GM12878 (cell line): ENCODE measurements at regions not wholly inside any gene's neighbourhood (a gene's known extent, or its start where the extent isn't known, plus 50 kb on each side); places are given as distances from the start of the nearest gene placed in this dataset.

Experiments
- CBFB ChIP-seq: IDR thresholded peaks from 2 replicates; pipeline ENCODE4 v1.6.1; 2016; ENCODE audit warnings: antibody characterized with exemption, low read depth
- CREM ChIP-seq: IDR thresholded peaks from 2 replicates; pipeline ENCODE4 v1.6.1; 2014; ENCODE audit warnings: antibody characterized with exemption, low read depth
- DPF2 ChIP-seq: fragments of 450-650 bp; IDR thresholded peaks from 2 replicates; pipeline ENCODE4 v1.6.1; 2017; ENCODE audit warnings: mild to moderate bottlenecking
- E2F4 ChIP-seq: IDR thresholded peaks from 2 replicates; pipeline ENCODE4 v1.6.1; 2012; ENCODE audit warnings: low read depth, low read length, improper control_type of control experiment
- ETV6 ChIP-seq, 2 experiments: fragments of 450-650 bp in 1 of 2; IDR thresholded peaks in 1 of 2; conservative IDR thresholded peaks in 1 of 2; 2 replicates each; pipeline ENCODE4 v1.6.1; 2014; ENCODE audit warnings: antibody characterized with exemption in 1 of 2, borderline replicate concordance in 1 of 2, low read depth in 1 of 2, mild to moderate bottlenecking in 1 of 2, moderate library complexity in 1 of 2
- EZH2 ChIP-seq: IDR thresholded peaks from 2 replicates; pipeline ENCODE4 v1.6.1; 2012; ENCODE audit warnings: low read depth, mild to moderate bottlenecking, control low read depth, inconsistent platforms, low read length, borderline replicate concordance; ENCODE audit not compliant: control insufficient read depth
- HSF1 ChIP-seq: fragments of 150-350 bp; IDR thresholded peaks from 2 replicates; pipeline ENCODE4 v1.6.1; 2014; ENCODE audit warnings: mild to moderate bottlenecking, low read depth, low read length
- JUND ChIP-seq: IDR thresholded peaks from 2 replicates; pipeline ENCODE4 v1.6.1; 2012; ENCODE audit warnings: low read depth, mild to moderate bottlenecking, low read length, improper control_type of control experiment, moderate library complexity
- LARP7 ChIP-seq: fragments of 450-650 bp; IDR thresholded peaks from 2 replicates; pipeline ENCODE4 v1.6.1; 2017; ENCODE audit warnings: mild to moderate bottlenecking
- MEF2B ChIP-seq: fragments of 450-650 bp; IDR thresholded peaks from 2 replicates; pipeline ENCODE4 v1.6.1; 2018; ENCODE audit warnings: mild to moderate bottlenecking, moderate library complexity; ENCODE audit not compliant: partially characterized antibody, poor library complexity, severe bottlenecking
- POLR2AphosphoS5 ChIP-seq: IDR thresholded peaks from 2 replicates; pipeline ENCODE4 v1.6.1; 2011; ENCODE audit warnings: mild to moderate bottlenecking, low read length, inconsistent platforms
- POU2F2 ChIP-seq: IDR thresholded peaks from 3 replicates; pipeline ENCODE4 v1.6.1; 2011; ENCODE audit warnings: low read depth, mild to moderate bottlenecking, low read length, borderline replicate concordance
- SP1 ChIP-seq: IDR thresholded peaks from one replicate; pipeline ENCODE4 v1.6.1; 2011; ENCODE audit warnings: low read depth, low read length
- SREBF2 ChIP-seq: IDR thresholded peaks from 2 replicates; pipeline ENCODE4 v1.6.1; 2012; ENCODE audit warnings: mild to moderate bottlenecking, low read length
- ZNF207 ChIP-seq: fragments of 450-650 bp; IDR thresholded peaks from 2 replicates; pipeline ENCODE4 v1.6.1; 2014; ENCODE audit warnings: antibody characterized with exemption, mild to moderate bottlenecking, borderline replicate concordance
- TF ChIP-seq, protein P1 (sequence below): IDR thresholded peaks from 2 replicates; pipeline ENCODE4 v1.6.1; 2012; ENCODE audit warnings: mild to moderate bottlenecking, low read depth, low read length
- TF ChIP-seq, protein P2 (sequence below): fragments of 450-650 bp; IDR thresholded peaks from 2 replicates; pipeline ENCODE4 v1.6.1; 2014; ENCODE audit warnings: mild to moderate bottlenecking
- TF ChIP-seq, protein P3 (sequence below): IDR thresholded peaks from 2 replicates; pipeline ENCODE4 v1.6.1; 2011; ENCODE audit warnings: mild to moderate bottlenecking, low read depth, low read length, moderate library complexity; ENCODE audit not compliant: insufficient replicate concordance

DNA sequence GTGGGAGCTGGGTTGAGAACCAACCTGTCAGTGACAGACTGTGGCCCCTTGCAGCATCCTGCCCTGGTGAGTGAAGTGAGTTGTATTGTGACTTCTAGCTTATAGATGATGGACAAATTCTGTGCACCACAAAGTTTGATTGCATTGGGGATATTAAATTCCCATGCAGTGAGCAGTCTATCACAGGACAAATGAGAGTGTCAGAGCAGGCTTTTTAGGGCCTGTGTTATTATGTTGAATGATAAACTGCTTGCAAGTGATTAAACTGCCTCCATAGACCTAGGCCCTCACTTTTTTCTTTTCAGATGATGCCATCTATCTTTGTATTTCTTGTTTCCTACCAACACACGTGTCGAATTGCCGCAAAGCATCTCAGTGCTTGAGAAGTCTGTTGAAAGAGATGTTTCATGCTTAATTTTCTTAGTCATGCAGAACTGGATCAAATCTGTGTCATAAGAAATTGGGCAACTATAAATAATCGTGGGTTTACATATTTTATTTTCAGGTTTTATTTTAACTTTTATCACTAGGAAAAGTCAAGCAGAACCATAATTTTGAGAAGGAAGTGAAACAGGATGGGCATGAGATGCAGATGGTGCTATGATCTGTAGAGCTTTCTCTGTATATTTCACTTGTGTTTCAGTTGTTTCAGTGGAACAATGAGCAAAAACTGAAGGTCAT, 199.2 kb downstream of the S1PR1 start (continued):
- peak; percentile 58 for TF ChIP-seq MEF2B
- TF ChIP-seq, protein P1, sequence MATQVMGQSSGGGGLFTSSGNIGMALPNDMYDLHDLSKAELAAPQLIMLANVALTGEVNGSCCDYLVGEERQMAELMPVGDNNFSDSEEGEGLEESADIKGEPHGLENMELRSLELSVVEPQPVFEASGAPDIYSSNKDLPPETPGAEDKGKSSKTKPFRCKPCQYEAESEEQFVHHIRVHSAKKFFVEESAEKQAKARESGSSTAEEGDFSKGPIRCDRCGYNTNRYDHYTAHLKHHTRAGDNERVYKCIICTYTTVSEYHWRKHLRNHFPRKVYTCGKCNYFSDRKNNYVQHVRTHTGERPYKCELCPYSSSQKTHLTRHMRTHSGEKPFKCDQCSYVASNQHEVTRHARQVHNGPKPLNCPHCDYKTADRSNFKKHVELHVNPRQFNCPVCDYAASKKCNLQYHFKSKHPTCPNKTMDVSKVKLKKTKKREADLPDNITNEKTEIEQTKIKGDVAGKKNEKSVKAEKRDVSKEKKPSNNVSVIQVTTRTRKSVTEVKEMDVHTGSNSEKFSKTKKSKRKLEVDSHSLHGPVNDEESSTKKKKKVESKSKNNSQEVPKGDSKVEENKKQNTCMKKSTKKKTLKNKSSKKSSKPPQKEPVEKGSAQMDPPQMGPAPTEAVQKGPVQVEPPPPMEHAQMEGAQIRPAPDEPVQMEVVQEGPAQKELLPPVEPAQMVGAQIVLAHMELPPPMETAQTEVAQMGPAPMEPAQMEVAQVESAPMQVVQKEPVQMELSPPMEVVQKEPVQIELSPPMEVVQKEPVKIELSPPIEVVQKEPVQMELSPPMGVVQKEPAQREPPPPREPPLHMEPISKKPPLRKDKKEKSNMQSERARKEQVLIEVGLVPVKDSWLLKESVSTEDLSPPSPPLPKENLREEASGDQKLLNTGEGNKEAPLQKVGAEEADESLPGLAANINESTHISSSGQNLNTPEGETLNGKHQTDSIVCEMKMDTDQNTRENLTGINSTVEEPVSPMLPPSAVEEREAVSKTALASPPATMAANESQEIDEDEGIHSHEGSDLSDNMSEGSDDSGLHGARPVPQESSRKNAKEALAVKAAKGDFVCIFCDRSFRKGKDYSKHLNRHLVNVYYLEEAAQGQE = no peak
- no peak for TF ChIP-seq POLR2AphosphoS5
- no peak for TF ChIP-seq ZNF207
- TF ChIP-seq LARP7 = no peak
- TF ChIP-seq SREBF2 = no peak
- TF ChIP-seq POU2F2 = 0 out of 3 replicates have a peak, but pooled peaks have one; percentile 7
- TF ChIP-seq SP1 = no peak
- TF ChIP-seq CBFB = no peak
- TF ChIP-seq ETV6 (conservative IDR thresholded peaks at IDR 0.05 in 1 of 2, IDR thresholded peaks at IDR 0.05 in 1 of 2; ENCODE audit: borderline replicate concordance in 1 of 2, low read depth in 1 of 2) = peak in 1 of 2 experiments; percentile 82; a peak in 2 of 4 replicates
- TF ChIP-seq JUND = no peak
- TF ChIP-seq EZH2 = no peak
- TF ChIP-seq, protein P2, sequence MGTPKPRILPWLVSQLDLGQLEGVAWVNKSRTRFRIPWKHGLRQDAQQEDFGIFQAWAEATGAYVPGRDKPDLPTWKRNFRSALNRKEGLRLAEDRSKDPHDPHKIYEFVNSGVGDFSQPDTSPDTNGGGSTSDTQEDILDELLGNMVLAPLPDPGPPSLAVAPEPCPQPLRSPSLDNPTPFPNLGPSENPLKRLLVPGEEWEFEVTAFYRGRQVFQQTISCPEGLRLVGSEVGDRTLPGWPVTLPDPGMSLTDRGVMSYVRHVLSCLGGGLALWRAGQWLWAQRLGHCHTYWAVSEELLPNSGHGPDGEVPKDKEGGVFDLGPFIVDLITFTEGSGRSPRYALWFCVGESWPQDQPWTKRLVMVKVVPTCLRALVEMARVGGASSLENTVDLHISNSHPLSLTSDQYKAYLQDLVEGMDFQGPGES = no peak
- TF ChIP-seq E2F4 = no peak
- TF ChIP-seq DPF2 = no peak
- TF ChIP-seq CREM = peak; percentile 26; the same call in 1 of the 2 replicates
- no peak for TF ChIP-seq HSF1
- TF ChIP-seq, protein P3, sequence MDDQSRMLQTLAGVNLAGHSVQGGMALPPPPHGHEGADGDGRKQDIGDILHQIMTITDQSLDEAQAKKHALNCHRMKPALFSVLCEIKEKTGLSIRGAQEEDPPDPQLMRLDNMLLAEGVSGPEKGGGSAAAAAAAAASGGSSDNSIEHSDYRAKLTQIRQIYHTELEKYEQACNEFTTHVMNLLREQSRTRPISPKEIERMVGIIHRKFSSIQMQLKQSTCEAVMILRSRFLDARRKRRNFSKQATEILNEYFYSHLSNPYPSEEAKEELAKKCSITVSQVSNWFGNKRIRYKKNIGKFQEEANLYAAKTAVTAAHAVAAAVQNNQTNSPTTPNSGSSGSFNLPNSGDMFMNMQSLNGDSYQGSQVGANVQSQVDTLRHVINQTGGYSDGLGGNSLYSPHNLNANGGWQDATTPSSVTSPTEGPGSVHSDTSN = no peak
